ENCODE measurements at regions not wholly inside any gene's neighbourhood (a gene's known extent, or its start where the extent isn't known, plus 50 kb on each side); places are given as distances from the start of the nearest gene placed in this dataset.
"Not testable (repeated sequence)": the region's sequence is repeated elsewhere in the genome, so short reads cannot be mapped to it uniquely, and the experiment has no call there.

GRCh38 chr16:60204181-60204580 lies 1470.1 kb upstream of the GOT2 start:
- DNase-seq: no peak

DNA sequence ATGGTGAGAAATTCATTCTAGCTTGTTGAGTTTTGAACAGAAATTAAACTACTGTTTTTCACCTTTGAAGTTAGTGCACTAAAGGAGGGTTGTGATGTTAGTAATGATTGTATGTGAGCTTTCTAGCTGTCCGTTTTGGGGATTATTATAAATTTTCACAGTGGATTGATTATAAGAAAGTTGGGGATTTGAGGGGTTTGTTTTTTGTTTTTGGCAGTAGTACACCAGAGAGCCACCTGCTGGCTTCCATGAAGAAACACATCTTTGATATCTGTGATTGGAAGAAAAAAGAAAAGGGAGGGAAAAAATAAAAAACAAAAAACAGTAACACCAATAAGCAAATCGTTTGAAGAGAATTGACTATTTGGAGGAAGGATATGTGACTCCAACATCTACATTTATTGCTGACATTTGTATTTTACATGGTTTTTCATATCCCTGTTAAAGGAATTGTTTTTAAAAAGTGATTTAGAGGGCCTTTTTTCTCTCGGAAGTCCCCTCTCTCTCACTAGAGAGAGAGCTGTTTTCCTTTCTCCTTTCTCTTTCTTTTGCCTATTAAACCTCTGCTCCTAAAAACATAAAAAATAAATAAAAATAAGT lies 1469.5 kb upstream of the GOT2 start:
- no peak for DNase-seq

DNA sequence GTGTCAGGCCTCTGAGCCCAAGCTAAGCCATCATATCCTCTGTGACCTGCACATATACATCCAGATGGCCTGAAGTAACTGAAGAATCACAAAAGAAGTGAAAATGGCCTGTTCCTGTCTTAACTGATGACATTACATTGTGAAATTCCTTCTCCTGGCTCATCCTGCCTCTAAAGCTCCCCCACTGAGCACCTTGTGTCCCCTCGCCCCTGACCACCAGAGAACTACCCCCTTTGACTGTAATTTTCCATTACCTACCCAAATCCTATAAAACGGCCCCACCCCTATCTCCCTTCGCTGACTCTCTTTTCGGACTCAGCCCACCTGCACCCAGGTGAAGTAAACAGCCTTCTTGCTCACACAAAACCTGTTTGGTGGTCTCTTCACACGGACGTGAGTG lies 1466.6 kb upstream of the GOT2 start:
- DNase-seq: not testable (repeated sequence)

- DNase-seq: no peak
Measured at GRCh38 chr16:60200161-60200560, 1466.0 kb upstream of the GOT2 start.

GRCh38 chr16:60199150-60199549 lies 1465.0 kb upstream of the GOT2 start:
- DNase-seq: no peak

DNA sequence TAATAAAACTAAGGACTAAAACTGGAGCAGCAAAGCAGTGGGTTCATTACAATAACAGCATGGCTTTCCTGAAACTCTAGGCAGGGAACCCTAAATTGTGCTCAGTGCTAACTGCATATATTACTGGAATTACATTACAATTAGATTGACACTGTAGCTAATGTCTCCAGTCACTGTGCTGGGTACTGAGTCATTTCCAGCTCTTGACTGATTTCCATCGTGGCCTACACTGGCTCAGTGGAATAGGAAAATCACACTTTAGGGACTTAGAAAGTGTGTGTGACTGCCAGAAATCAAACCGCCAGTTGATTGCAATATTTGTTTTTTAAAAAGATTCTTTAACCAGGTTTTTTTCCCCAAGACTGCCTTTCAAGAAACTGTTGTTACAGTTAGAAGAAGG lies 1447.4 kb upstream of the GOT2 start:
- DNase-seq: no peak

- DNase-seq: no peak
Measured at GRCh38 chr16:60180609-60181008, 1446.5 kb upstream of the GOT2 start.

DNA sequence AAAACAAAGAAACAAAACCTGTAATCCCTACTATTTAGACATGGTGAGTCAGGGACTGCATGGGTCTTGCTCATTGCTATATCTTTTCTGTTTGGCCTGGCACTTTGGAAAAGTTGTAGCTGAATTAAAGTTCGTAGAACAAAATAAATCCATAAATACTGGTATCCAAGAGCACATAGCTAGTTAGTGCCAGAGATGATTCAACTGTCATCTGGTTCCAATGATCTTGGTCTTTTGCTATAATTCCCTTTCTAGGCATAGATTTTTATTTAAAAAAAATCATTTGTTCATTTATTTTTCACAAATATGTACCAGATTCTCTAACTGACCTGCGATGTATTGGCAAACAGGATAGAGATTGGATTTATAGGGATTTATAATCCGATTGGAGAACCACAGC lies 1436.1 kb upstream of the GOT2 start:
- DNase-seq: no peak

- no peak for DNase-seq
Measured at GRCh38 chr16:60166111-60166510, 1432.0 kb upstream of the GOT2 start.

DNA sequence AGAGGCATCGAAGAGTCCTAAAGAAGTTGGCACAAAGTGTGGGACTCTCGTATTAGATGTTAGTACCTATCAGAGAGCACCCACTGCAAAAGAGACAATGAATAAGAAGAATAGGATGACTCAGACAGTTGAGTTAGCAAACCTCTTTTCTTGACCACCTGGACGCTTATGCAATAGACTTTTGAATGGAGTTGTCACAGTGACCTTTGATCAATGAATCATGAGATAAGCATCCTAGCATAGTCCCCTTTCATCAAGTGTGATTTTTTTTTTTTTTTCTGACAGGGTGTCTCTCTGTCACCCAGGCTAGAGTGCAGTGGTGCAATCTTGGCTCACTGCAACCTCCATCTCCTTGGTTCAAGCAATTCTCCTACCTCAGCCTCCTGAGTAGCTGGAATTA lies 1417.9 kb upstream of the GOT2 start:
- DNase-seq: no peak

DNA sequence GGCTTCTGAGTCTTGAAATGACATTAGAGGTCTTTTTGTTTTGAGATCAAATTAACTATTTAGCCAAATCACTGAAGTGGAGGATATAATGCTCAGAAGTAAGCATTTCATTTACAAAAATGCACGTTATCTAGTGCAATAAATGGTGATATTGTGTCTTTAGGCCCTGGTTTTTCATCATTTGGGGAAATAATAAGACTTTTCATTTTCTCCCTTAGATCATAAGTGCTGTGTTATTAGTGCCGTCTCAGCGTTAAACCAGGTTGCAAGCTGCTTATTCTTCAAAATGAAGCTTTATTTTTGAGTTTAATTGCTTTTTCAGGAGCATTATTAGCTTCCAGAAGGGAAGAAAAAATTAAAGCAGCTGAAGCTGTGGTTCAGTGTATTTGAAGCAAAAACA lies 1416.8 kb upstream of the GOT2 start:
- DNase-seq: no peak

- no peak for DNase-seq
Measured at GRCh38 chr16:60143348-60143705, 1409.2 kb upstream of the GOT2 start.

- DNase-seq: no peak
Measured at GRCh38 chr16:60142619-60143347, 1408.7 kb upstream of the GOT2 start.

DNA sequence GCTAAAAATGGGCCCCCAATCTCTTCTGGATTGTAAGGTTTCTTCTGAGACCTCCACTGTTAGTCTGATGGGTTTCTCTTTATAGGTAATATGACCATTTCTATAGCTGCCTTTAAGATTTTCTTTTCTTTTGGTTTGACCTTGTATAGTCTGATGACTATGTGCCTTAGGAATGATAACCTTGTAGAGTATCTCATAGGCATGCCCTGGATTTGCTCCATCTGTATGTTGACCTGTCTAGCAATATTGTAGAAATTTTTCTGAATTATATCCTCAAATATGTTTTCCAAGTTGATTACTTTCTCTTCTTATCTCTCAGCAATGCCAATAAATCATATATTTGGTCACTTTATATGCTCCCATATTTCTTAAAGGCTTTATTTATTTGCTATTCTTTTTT lies 1403.8 kb upstream of the GOT2 start:
- DNase-seq: no peak

DNA sequence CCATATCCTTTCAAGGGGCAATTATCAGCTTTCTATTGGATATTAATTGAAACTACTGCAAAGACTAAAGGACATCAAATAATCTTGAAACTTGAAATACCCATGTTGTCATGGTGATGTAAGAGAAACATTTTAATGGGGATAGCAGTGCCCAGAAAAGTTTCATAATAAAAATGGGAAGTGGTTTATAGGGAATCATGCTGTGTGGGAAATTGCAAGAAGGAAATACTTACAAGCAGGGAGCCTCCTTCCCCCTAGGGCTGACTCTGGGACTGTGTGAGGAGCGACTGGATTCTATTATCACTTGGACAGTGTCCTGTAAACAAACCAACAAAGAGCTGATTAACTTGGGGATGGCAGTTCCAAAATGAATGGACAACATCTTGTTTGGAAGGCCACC lies 1393.1 kb upstream of the GOT2 start:
- no peak for DNase-seq

- not testable (repeated sequence) for DNase-seq
Measured at GRCh38 chr16:60126115-60126514, 1392.0 kb upstream of the GOT2 start.

GRCh38 chr16:60123392-60124023 lies 1389.4 kb upstream of the GOT2 start:
- DNase-seq: no peak

GRCh38 chr16:60120586-60120985 lies 1386.5 kb upstream of the GOT2 start:
- no peak for DNase-seq

GRCh38 chr16:60110531-60110930 lies 1376.4 kb upstream of the GOT2 start:
- DNase-seq: no peak

DNA sequence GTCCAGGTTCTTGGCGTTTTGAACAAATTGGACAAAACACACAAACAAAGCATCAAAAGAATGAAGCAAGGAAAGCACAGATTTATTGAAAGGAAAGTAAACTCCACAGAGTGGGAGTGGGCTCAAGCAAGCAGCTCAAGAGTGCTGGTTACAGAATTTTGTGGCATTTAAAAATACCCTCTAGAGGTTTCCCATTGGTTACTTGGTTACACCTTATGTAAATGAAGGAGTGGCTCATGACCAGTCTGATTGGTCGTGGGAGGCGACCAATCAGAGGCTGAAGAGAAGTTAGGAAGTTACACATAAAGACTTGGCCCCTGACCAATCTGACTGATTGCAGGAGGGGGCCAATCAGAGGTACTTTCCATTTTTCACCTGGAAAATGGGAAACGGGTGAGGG lies 1373.8 kb upstream of the GOT2 start:
- no peak for DNase-seq

- no peak for DNase-seq
Measured at GRCh38 chr16:60107437-60107836, 1373.3 kb upstream of the GOT2 start.

GRCh38 chr16:60100371-60100770 lies 1366.3 kb upstream of the GOT2 start:
- no peak for DNase-seq

DNA sequence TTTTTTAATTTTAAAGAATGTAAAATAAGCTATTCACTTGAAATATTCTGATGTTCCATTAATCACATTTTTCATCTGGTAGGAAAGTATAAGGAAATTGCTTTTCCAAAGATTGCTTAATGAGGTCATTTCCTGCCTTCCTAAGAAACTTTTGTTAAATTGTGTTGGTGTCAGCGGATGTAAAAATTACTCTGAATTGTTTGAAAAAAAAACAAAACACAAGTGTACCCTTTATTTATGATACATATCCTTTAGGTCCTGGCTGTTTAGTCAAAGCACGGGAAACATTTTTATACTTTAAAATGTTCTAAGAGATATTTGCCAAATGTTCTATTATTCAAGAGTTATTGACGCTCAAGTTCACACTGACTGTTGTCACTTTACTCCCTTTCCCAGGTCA lies 1357.4 kb upstream of the GOT2 start:
- DNase-seq: no peak

DNA sequence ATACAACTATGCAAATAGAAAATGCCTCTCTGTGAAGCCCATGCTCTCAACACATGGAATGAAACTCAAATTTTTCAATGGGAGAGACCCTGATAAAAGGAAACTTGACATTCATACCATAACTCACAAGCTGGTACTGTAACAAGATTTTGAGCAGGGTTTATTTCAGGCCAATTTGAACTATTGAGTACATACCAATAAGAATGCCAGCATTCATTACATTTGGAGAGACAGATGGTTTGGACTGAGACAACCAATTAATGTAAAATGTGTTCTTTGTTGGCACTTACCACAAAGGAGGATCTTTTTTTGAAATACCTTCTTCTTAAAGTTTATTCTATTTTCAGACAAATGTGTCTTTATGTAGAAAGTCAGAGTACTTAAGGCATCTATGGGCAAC lies 1357.0 kb upstream of the GOT2 start:
- DNase-seq: no peak

GRCh38 chr16:60087530-60087929 lies 1353.4 kb upstream of the GOT2 start:
- no peak for DNase-seq

All from islet precursor cell (in vitro differentiated cells).